UCSD-AML1 (cell line): ENCODE measurements at regions not wholly inside any gene's neighbourhood (a gene's known extent, or its start where the extent isn't known, plus 50 kb on each side); places are given as distances from the start of the nearest gene placed in this dataset.

Experiments
- DNase-seq: peaks from one replicate; lab custom pipeline; 2025; ENCODE audit not compliant: unreplicated experiment; lab: John Stamatoyannopoulos, UW

- DNase-seq, result peak; percentile 23
These were observed 215.6 kb upstream of the CDH5 start for GRCh38 chr16:66150698-66151482.

- DNase-seq, result no peak
These were observed 219.2 kb upstream of the CDH5 start for GRCh38 chr16:66147291-66147690.

DNA sequence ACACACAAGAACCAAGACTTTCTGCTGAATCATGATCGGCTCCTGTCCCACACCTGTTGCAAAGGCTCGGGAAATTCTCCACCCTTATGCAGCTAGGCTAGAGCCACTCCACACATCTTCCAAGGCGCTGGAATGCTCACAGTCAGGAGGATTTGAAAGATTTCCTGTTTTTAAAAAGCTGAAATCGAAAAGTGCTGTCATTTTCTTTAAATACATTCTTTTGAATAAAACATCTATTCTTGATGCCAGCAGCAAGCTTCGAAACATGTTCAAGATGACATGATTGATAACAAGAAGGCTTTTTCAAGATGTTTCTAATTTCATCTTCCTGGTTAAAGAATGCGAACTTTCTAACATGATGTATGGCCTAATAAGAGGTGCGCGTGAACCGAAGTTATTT, 219.7 kb upstream of the CDH5 start:
- DNase-seq, result no peak

- no peak for DNase-seq
These were observed 221.8 kb upstream of the CDH5 start for GRCh38 chr16:66144641-66145040.

GRCh38 chr16:66143415-66143814, 223.1 kb upstream of the CDH5 start:
- no peak for DNase-seq

- DNase-seq, result no peak
These were observed 224.6 kb upstream of the CDH5 start for GRCh38 chr16:66141885-66142284.

- no peak for DNase-seq
These were observed 228.6 kb upstream of the CDH5 start for GRCh38 chr16:66137853-66138252.

GRCh38 chr16:66136841-66137240, 229.7 kb upstream of the CDH5 start:
- DNase-seq, result no peak

GRCh38 chr16:66135838-66136237, 230.7 kb upstream of the CDH5 start:
- DNase-seq, result no peak

GRCh38 chr16:66135421-66135831, 231.1 kb upstream of the CDH5 start:
- no peak for DNase-seq

GRCh38 chr16:66134875-66135274, 231.6 kb upstream of the CDH5 start:
- DNase-seq, result peak; percentile 41

GRCh38 chr16:66133643-66134338, 232.7 kb upstream of the CDH5 start:
- no peak for DNase-seq

GRCh38 chr16:66131895-66132294, 234.6 kb upstream of the CDH5 start:
- no peak for DNase-seq

DNA sequence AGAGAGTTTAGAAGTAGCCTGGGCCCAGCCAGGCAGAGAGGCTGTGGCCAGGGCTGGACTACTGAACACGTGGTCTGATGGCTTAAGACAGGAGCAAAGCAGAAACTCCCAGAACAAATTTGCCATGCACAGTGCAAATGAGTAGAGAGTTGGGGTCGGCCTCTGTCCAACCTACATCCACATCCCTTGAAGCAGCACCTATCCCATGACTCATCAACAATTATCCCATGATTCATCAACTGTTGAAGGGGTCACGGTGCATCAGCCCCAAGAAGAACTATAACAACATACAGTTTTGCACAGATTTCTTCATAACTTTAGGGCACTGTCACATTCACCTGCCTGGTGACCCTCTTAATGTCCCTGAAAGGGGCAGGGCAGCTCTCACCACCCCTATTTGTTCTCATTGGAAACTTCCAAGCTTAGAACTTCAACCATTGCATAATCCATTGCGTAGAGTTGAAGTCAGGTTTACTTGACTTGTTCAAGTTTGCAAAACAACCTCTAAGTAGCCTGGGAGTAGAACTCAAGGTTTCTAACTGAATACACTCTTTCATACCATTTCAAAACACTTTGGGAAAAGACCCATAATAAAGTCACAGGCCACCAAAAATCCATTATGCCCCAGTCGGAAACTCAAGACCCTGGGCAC, 235.2 kb upstream of the CDH5 start:
- DNase-seq, result no peak

DNA sequence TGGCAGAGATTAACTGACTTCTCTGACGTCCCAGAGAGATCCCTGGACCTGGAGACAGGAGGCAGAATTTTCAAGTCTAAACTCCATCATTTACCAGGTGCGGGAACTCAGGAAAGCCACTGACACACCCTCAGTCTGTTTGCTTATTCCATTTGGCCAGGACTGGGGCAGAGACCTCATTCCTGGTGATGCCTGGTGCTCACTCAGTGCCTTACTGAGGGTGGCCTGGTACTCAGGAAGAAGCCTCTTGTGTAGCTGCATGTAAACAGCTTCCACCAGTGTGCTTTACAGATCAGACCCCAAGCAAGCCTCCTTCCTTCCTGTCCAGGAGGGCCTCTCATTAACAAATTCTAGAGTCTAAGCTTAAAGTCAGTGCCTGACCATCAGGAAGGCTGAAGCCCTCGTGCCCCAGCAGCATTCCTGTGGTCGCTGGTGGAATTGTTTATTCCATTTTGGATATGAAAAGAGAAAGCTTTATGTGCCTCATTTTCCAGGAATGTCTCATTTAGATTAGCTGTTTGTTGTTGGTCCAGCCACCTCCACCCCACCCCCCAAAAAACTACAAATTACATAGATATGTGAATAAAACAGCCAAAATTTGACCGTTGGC, 236.1 kb upstream of the CDH5 start:
- DNase-seq, result no peak

- no peak for DNase-seq
These were observed 237.3 kb upstream of the CDH5 start for GRCh38 chr16:66129196-66129595.

DNA sequence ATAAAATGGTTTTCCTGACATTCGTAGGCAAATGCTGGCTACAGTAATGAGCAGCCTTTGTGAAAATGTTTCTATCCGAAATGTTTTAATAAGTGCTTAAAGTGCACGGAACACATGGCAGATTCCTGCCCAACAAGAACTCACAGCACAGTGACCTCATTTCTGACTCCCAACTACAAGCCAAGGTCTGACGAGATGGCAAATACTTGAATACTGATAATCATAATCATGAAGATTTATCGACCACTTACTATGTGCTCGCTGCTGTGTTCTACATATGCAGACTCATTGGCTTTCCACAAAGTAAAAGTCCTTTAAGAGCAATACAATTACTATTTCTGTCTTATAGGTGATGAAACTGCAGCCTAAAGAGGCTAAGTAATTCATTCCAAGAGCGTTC, 238.1 kb upstream of the CDH5 start:
- no peak for DNase-seq

DNA sequence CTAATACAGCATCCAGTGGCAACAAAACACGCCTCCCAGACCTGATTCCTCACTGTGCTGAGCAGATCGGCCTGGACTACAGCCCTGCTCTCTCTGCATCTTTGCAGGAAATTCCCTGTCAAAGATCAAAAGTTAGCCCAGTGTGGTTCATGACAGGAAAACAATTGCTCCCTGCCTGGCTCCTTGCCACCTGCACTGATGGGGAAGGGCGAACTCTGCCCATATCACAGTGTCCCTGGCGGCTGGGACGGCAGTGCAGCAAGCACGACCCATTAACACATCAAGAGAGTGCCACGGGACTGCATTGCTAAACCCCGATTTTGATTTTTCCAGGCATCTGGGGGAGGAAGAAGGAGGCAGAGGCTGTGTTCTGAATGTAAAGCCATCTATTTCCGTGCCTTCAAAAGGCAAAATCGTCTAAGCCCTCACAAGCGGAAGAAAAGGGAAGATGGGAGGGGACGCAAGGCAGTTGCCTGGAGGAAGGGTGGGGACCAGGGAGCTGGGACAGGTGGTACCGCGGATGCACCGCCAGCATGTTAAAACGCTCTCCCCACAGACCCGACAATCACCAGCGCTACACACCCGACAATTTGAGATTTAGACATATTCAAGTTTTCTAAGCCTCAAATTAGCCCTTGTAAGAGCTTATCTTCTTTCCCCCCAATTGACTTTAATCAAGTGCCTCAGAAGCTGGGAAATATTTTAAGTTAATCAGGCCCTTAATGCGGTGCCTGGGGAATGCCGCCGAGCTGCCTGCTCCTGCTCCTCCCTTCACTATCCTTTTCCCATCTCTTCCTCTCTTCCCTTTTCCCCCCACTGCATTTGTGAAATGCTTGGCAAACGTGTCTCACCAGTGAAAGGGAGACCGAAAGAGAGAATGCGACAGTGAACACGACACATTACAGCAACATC, 238.8 kb upstream of the CDH5 start:
- peak; percentile 35 for DNase-seq

DNA sequence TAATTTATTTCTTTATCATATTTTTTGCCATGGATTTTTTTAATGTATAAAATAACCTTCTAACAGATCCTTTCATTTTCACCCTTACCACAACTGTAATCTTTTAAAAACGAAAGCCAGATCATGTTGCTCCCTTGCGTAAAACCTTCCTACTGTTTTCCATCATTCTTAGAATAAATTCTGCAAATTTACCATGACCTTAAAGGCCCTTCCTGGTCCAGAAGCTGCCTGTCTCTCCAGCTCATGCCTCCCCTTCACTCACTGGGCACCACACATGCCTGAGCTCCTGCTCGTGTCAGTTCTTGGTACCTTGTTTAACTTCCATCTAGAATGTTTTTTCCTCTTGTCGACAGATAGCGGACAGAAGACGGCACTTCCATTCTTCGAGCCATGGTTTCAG, 245.0 kb upstream of the CDH5 start:
- no peak for DNase-seq

DNA sequence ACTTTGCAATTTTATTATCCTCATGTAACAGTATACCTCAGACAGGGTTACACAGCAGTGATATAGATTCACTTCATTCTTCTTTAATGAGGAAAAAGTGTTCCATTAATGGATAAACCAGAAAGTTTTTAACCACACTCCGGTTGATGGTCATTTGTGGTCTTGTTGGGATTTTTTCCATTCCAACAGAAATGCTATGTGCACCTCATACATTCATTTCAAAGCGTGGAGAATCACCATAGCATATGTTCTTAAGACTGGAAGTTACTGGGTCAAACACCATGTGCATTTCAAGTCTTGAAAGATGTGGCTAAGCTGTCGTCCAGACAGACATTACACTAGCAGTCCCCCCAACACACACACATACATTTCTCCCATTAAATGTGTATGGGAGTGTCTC, 245.8 kb upstream of the CDH5 start:
- DNase-seq, result no peak
